GM12872 (cell line): ENCODE measurements at regions not wholly inside any gene's neighbourhood (a gene's known extent, or its start where the extent isn't known, plus 50 kb on each side); places are given as distances from the start of the nearest gene placed in this dataset.

Experiments used
- CTCF ChIP-seq: IDR thresholded peaks from 3 replicates; pipeline ENCODE4 v1.5.1; 2011; ENCODE audit warnings: low read depth, mild to moderate bottlenecking, low read length, moderate library complexity; ENCODE audit not compliant: insufficient read depth

GRCh38 chr9:115382865-115383264 lies 264.9 kb upstream of the TNC start:
- TF ChIP-seq CTCF, result no peak

- no peak for TF ChIP-seq CTCF
These were observed 267.6 kb upstream of the TNC start for GRCh38 chr9:115385383-115386122.

- no peak for TF ChIP-seq CTCF
These were observed 269.2 kb upstream of the TNC start for GRCh38 chr9:115386963-115387770.

GRCh38 chr9:115391168-115391825 lies 273.3 kb upstream of the TNC start:
- TF ChIP-seq CTCF, result no peak

GRCh38 chr9:115393976-115394775 lies 276.2 kb upstream of the TNC start:
- no peak for TF ChIP-seq CTCF

GRCh38 chr9:115395511-115396021 lies 277.6 kb upstream of the TNC start:
- no peak for TF ChIP-seq CTCF

- no peak for TF ChIP-seq CTCF
These were observed 278.1 kb upstream of the TNC start for GRCh38 chr9:115396071-115396529.
